HG02588 (cell line): ENCODE measurements at regions not wholly inside any gene's neighbourhood (a gene's known extent, or its start where the extent isn't known, plus 50 kb on each side); places are given as distances from the start of the nearest gene placed in this dataset.
"Not testable (repeated sequence)": the region's sequence is repeated elsewhere in the genome, so short reads cannot be mapped to it uniquely, and the experiment has no call there.

Experiments used
- ATAC-seq: cut with Tn5 transposase; IDR thresholded peaks from one replicate; pipeline ENCODE4 v1.9.1; 2021; ENCODE audit warnings: mild to moderate bottlenecking, moderate library complexity; ENCODE audit not compliant: unreplicated experiment

- no peak for ATAC-seq
Observed at GRCh38 chr2:84223191-84223590, 235.9 kb downstream of the SUCLG1 start.

- not testable (repeated sequence) for ATAC-seq
Observed at GRCh38 chr2:84221102-84221501, 238.0 kb downstream of the SUCLG1 start.

- no peak for ATAC-seq
Observed at GRCh38 chr2:84217456-84217855, 241.6 kb downstream of the SUCLG1 start.

GRCh38 chr2:84214455-84214854 is 244.6 kb downstream of the SUCLG1 start:
- ATAC-seq, result no peak

GRCh38 chr2:84212611-84213314 is 246.3 kb downstream of the SUCLG1 start:
- peak; percentile 89 for ATAC-seq

- no peak for ATAC-seq
Observed at GRCh38 chr2:84209941-84210340, 249.1 kb downstream of the SUCLG1 start.

GRCh38 chr2:84204995-84205394 is 254.1 kb downstream of the SUCLG1 start:
- no peak for ATAC-seq

GRCh38 chr2:84202166-84202565 is 256.9 kb downstream of the SUCLG1 start:
- no peak for ATAC-seq

- no peak for ATAC-seq
Observed at GRCh38 chr2:84201158-84201557, 257.9 kb downstream of the SUCLG1 start.

GRCh38 chr2:84197901-84198300 is 261.2 kb downstream of the SUCLG1 start:
- no peak for ATAC-seq

GRCh38 chr2:84194949-84195644 is 264.0 kb downstream of the SUCLG1 start:
- no peak for ATAC-seq

GRCh38 chr2:84194181-84194580 is 264.9 kb downstream of the SUCLG1 start:
- no peak for ATAC-seq

- no peak for ATAC-seq
Observed at GRCh38 chr2:84187258-84187657, 271.8 kb downstream of the SUCLG1 start.

GRCh38 chr2:84181927-84182326 is 277.2 kb downstream of the SUCLG1 start:
- ATAC-seq, result no peak

- ATAC-seq, result no peak
Observed at GRCh38 chr2:84177733-84178132, 281.3 kb downstream of the SUCLG1 start.

- no peak for ATAC-seq
Observed at GRCh38 chr2:84175970-84176369, 283.1 kb downstream of the SUCLG1 start.

GRCh38 chr2:84175340-84175739 is 283.7 kb downstream of the SUCLG1 start:
- no peak for ATAC-seq

- no peak for ATAC-seq
Observed at GRCh38 chr2:84173041-84173440, 286.0 kb downstream of the SUCLG1 start.

GRCh38 chr2:84170979-84171378 is 288.1 kb downstream of the SUCLG1 start:
- no peak for ATAC-seq

- ATAC-seq, result no peak
Observed at GRCh38 chr2:84169871-84170270, 289.2 kb downstream of the SUCLG1 start.

GRCh38 chr2:84168552-84168951 is 290.5 kb downstream of the SUCLG1 start:
- not testable (repeated sequence) for ATAC-seq

GRCh38 chr2:84165256-84165655 is 293.8 kb downstream of the SUCLG1 start:
- ATAC-seq, result no peak
